ENCODE measurements at regions not wholly inside any gene's neighbourhood (a gene's known extent, or its start where the extent isn't known, plus 50 kb on each side); places are given as distances from the start of the nearest gene placed in this dataset.

GRCh38 chr22:47736186-47737034 lies 974.0 kb downstream of the TBC1D22A start (continued):
- TF ChIP-seq JUNB (IDR thresholded peaks at IDR 0.05; ENCODE audit: unreplicated experiment) (no peak), NANOG (IDR thresholded peaks at IDR 0.05; ENCODE audit: borderline replicate concordance) (no peak), EZH2phosphoT487 (IDR thresholded peaks at IDR 0.05; ENCODE audit: unreplicated experiment) (no peak), EZH2 (IDR thresholded peaks at IDR 0.05; ENCODE audit: low read depth, unreplicated experiment) (no peak)
- TF ChIP-seq, protein P1, sequence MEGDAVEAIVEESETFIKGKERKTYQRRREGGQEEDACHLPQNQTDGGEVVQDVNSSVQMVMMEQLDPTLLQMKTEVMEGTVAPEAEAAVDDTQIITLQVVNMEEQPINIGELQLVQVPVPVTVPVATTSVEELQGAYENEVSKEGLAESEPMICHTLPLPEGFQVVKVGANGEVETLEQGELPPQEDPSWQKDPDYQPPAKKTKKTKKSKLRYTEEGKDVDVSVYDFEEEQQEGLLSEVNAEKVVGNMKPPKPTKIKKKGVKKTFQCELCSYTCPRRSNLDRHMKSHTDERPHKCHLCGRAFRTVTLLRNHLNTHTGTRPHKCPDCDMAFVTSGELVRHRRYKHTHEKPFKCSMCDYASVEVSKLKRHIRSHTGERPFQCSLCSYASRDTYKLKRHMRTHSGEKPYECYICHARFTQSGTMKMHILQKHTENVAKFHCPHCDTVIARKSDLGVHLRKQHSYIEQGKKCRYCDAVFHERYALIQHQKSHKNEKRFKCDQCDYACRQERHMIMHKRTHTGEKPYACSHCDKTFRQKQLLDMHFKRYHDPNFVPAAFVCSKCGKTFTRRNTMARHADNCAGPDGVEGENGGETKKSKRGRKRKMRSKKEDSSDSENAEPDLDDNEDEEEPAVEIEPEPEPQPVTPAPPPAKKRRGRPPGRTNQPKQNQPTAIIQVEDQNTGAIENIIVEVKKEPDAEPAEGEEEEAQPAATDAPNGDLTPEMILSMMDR (conservative IDR thresholded peaks at IDR 0.05; ENCODE audit: low read depth in 2 of 2) = no peak
- TF ChIP-seq, protein P2, sequence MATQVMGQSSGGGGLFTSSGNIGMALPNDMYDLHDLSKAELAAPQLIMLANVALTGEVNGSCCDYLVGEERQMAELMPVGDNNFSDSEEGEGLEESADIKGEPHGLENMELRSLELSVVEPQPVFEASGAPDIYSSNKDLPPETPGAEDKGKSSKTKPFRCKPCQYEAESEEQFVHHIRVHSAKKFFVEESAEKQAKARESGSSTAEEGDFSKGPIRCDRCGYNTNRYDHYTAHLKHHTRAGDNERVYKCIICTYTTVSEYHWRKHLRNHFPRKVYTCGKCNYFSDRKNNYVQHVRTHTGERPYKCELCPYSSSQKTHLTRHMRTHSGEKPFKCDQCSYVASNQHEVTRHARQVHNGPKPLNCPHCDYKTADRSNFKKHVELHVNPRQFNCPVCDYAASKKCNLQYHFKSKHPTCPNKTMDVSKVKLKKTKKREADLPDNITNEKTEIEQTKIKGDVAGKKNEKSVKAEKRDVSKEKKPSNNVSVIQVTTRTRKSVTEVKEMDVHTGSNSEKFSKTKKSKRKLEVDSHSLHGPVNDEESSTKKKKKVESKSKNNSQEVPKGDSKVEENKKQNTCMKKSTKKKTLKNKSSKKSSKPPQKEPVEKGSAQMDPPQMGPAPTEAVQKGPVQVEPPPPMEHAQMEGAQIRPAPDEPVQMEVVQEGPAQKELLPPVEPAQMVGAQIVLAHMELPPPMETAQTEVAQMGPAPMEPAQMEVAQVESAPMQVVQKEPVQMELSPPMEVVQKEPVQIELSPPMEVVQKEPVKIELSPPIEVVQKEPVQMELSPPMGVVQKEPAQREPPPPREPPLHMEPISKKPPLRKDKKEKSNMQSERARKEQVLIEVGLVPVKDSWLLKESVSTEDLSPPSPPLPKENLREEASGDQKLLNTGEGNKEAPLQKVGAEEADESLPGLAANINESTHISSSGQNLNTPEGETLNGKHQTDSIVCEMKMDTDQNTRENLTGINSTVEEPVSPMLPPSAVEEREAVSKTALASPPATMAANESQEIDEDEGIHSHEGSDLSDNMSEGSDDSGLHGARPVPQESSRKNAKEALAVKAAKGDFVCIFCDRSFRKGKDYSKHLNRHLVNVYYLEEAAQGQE (IDR thresholded peaks at IDR 0.05; ENCODE audit: unreplicated experiment) = no peak

- H3K27ac Mint-ChIP-seq = no peak overlapping the region
- TF ChIP-seq, protein P3, sequence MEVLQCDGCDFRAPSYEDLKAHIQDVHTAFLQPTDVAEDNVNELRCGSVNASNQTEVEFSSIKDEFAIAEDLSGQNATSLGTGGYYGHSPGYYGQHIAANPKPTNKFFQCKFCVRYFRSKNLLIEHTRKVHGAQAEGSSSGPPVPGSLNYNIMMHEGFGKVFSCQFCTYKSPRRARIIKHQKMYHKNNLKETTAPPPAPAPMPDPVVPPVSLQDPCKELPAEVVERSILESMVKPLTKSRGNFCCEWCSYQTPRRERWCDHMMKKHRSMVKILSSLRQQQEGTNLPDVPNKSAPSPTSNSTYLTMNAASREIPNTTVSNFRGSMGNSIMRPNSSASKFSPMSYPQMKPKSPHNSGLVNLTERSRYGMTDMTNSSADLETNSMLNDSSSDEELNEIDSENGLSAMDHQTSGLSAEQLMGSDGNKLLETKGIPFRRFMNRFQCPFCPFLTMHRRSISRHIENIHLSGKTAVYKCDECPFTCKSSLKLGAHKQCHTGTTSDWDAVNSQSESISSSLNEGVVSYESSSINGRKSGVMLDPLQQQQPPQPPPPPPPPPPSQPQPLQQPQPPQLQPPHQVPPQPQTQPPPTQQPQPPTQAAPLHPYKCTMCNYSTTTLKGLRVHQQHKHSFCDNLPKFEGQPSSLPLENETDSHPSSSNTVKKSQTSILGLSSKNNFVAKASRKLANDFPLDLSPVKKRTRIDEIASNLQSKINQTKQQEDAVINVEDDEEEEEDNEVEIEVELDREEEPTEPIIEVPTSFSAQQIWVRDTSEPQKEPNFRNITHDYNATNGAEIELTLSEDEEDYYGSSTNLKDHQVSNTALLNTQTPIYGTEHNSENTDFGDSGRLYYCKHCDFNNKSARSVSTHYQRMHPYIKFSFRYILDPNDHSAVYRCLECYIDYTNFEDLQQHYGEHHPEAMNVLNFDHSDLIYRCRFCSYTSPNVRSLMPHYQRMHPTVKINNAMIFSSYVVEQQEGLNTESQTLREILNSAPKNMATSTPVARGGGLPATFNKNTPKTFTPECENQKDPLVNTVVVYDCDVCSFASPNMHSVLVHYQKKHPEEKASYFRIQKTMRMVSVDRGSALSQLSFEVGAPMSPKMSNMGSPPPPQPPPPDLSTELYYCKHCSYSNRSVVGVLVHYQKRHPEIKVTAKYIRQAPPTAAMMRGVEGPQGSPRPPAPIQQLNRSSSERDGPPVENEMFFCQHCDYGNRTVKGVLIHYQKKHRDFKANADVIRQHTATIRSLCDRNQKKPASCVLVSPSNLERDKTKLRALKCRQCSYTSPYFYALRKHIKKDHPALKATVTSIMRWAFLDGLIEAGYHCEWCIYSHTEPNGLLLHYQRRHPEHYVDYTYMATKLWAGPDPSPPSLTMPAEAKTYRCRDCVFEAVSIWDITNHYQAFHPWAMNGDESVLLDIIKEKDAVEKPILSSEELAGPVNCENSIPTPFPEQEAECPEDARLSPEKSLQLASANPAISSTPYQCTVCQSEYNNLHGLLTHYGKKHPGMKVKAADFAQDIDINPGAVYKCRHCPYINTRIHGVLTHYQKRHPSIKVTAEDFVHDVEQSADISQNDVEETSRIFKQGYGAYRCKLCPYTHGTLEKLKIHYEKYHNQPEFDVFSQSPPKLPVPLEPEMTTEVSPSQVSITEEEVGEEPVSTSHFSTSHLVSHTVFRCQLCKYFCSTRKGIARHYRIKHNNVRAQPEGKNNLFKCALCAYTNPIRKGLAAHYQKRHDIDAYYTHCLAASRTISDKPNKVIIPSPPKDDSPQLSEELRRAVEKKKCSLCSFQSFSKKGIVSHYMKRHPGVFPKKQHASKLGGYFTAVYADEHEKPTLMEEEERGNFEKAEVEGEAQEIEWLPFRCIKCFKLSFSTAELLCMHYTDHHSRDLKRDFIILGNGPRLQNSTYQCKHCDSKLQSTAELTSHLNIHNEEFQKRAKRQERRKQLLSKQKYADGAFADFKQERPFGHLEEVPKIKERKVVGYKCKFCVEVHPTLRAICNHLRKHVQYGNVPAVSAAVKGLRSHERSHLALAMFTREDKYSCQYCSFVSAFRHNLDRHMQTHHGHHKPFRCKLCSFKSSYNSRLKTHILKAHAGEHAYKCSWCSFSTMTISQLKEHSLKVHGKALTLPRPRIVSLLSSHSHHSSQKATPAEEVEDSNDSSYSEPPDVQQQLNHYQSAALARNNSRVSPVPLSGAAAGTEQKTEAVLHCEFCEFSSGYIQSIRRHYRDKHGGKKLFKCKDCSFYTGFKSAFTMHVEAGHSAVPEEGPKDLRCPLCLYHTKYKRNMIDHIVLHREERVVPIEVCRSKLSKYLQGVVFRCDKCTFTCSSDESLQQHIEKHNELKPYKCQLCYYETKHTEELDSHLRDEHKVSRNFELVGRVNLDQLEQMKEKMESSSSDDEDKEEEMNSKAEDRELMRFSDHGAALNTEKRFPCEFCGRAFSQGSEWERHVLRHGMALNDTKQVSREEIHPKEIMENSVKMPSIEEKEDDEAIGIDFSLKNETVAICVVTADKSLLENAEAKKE (CRISPR knock-in tag; IDR thresholded peaks at IDR 0.05) = no peak
- no peak for TF ChIP-seq ZNF114 (CRISPR knock-in tag; IDR thresholded peaks at IDR 0.05)
- TF ChIP-seq ZNF331 (CRISPR knock-in tag; IDR thresholded peaks at IDR 0.05; ENCODE audit: low read depth) = no peak
- no peak for TF ChIP-seq NANOG (IDR thresholded peaks at IDR 0.05; ENCODE audit: borderline replicate concordance)
- TF ChIP-seq EZH2phosphoT487 (IDR thresholded peaks at IDR 0.05; ENCODE audit: unreplicated experiment) = no peak
- TF ChIP-seq, protein P4, sequence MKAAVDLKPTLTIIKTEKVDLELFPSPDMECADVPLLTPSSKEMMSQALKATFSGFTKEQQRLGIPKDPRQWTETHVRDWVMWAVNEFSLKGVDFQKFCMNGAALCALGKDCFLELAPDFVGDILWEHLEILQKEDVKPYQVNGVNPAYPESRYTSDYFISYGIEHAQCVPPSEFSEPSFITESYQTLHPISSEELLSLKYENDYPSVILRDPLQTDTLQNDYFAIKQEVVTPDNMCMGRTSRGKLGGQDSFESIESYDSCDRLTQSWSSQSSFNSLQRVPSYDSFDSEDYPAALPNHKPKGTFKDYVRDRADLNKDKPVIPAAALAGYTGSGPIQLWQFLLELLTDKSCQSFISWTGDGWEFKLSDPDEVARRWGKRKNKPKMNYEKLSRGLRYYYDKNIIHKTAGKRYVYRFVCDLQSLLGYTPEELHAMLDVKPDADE (IDR thresholded peaks at IDR 0.05) = no peak
- no peak for TF ChIP-seq EZH2 (IDR thresholded peaks at IDR 0.05; ENCODE audit: low read depth, unreplicated experiment)
- TF ChIP-seq CREB1 (CRISPR knock-in tag; IDR thresholded peaks at IDR 0.05; ENCODE audit: low read depth) = no peak
Measured at GRCh38 chr22:47734511-47734910, 972.1 kb downstream of the TBC1D22A start.

More at GRCh38 chr22:47734511-47734910, 972.1 kb downstream of the TBC1D22A start:
- H3K9me3 Mint-ChIP-seq = peaks cover 27% of the 10 kb centered on the region
- Histone ChIP-seq H3K27me3 (ENCODE audit: insufficient read depth) (no peaks in the 10 kb centered on the region), H4K20me1 (replicated peaks; ENCODE audit: insufficient read depth) (no peaks in the 10 kb centered on the region), H3K4me2 (no peak overlapping the region), H3K36me3 (ENCODE audit: insufficient read depth) (no peaks in the 10 kb centered on the region; the same call in 1 of the 2 replicates), H3K79me2 (replicated peaks; ENCODE audit: insufficient read depth) (no peaks in the 10 kb centered on the region), H2AFZ (no peak overlapping the region), H3F3A (replicated peaks; ENCODE audit: low read depth) (no peaks in the 10 kb centered on the region), H3K27ac (ENCODE audit: low read depth) (no peak overlapping the region), H3K4me3 (no peak overlapping the region), H3K9me2 (ENCODE audit: insufficient read depth) (no peaks in the 10 kb centered on the region), H3K4me1 (ENCODE audit: insufficient read depth) (no peaks in the 10 kb centered on the region)
- H3K4me1 Mint-ChIP-seq = peaks cover 10% of the 10 kb centered on the region
- DNase-seq (ENCODE audit: low spot score) (no peak), ATAC-seq (no peak)
- peaks cover 2% of the 10 kb centered on the region for H3K27me3 Mint-ChIP-seq (ENCODE audit: insufficient read depth, low read depth, poor library complexity)
- no peak overlapping the region for H3K4me3 Mint-ChIP-seq
- H3K36me3 Mint-ChIP-seq (ENCODE audit: low read depth) = peaks cover 17% of the 10 kb centered on the region

Data from GM23338 (cell line).